Right lobe of liver (tissue), 6 donors: ENCODE measurements at regions not wholly inside any gene's neighbourhood (a gene's known extent, or its start where the extent isn't known, plus 50 kb on each side); places are given as distances from the start of the nearest gene placed in this dataset.
A peak's percentile ranks its signal among the peaks of the same experiment; 100 is the strongest.

ENCODE experiments used
- ATAC-seq, 4 donors: fragments of 200-7000 bp; cut with Tn5 transposase; one replicate each; pipeline ENCODE4 v1.9.1; 2020; ENCODE audit warnings: mild to moderate bottlenecking in 4 of 4, moderate library complexity in 4 of 4
- DNase-seq, 3 donors: peaks; one replicate each; pipeline ENCODE4 v3.0.0-alpha.2; 2020
- H3K27ac ChIP-seq, 3 donors: fragments of 200-600 bp; one replicate each; pipeline ENCODE4 v1.8.0; 2022
- H3K27me3 ChIP-seq, 2 donors: fragments of 200-600 bp; one replicate each; pipeline ENCODE4 v1.8.0; 2022
- H3K36me3 ChIP-seq, 4 donors: fragments of 200-600 bp; sonication (generic) in 1 of 4; one replicate each; pipeline versions ENCODE4 v1.5.1 to v1.8.0; 2017 to 2022; ENCODE audit warnings: control low read depth in 1 of 4
- H3K4me1 ChIP-seq, 4 donors: fragments of 200-600 bp; sonication (generic) in 1 of 4; one replicate each; pipeline versions ENCODE4 v1.5.1 to v1.8.0; 2017 to 2022; ENCODE audit warnings: control low read depth in 1 of 4
- H3K4me3 ChIP-seq, 3 donors: fragments of 200-600 bp; one replicate each; pipeline ENCODE4 v1.8.0; 2022
- H3K9me3 ChIP-seq, 4 donors: fragments of 200-600 bp; sonication (generic) in 1 of 4; one replicate each; pipeline versions ENCODE4 v1.5.1 to v1.8.0; 2017 to 2022; ENCODE audit warnings: control low read depth in 1 of 4
- CTCF ChIP-seq, 4 donors: fragments of 200-600 bp in 3 of 4; fragments of 450-650 bp in 1 of 4; IDR thresholded peaks; one replicate each; pipeline versions ENCODE4 v1.5.1 to v1.8.0; 2016 to 2022; ENCODE audit warnings: antibody characterized with exemption in 4 of 4, mild to moderate bottlenecking in 2 of 4
- POLR2A ChIP-seq: fragments of 450-650 bp; IDR thresholded peaks from one replicate; pipeline ENCODE4 v1.6.1; 2017; ENCODE audit warnings: antibody characterized with exemption, mild to moderate bottlenecking
- WGBS: methylation state at CpG from one replicate; pipeline ENCODE4 v1.1.6; 2018; ENCODE audit warnings: low coverage, low lambda C conversion rate; ENCODE audit not compliant: insufficient coverage; ENCODE audit errors: missing lambda C conversion rate; 5-methylcytosine and 5-hydroxymethylcytosine counted together
- intact Hi-C, 2 donors: fragments of 100-400 bp; cut with DNase I; formaldehyde crosslinking; loops; one replicate each; pipeline versions ENCODE4 v1.11.2 to v1.14.1; 2022
- donor health status: DM: no; HTN: yes; CAD: no.
- donor health status: DM: no; HTN: no; CAD: no.
- donor health status: DM: no; HTN: no; CAD: no.
- donor health status: DM: no; HTN: yes; CAD: no.
- donor health status: DM: no; HTN: yes; CAD: no.

GRCh38 chr2:157932480-157933159 lies 56.5 kb upstream of the ACVR1 start:
- WGBS = 38% methylated on average over 10 of the region's 10 CpGs
- DNase-seq (no peak), ATAC-seq (peak in 1 of 4 donors; percentile 46)
- peaks cover 0 to 16% (median 5%) of the 10 kb centered on the region in 4 donors for H3K4me1 ChIP-seq
- H3K36me3 ChIP-seq = no peaks in the 10 kb centered on the region
- H3K9me3 ChIP-seq = no peaks in the 10 kb centered on the region
- H3K27ac ChIP-seq = peak overlapping the region in 1 of 3 donors; percentile 2
- H3K4me3 ChIP-seq = no peak overlapping the region
- intact Hi-C loops = no loop called here
- H3K27me3 ChIP-seq = no peaks in the 10 kb centered on the region
- TF ChIP-seq POLR2A = no peak
- no peak for TF ChIP-seq CTCF (IDR thresholded peaks at IDR 0.05)

DNA sequence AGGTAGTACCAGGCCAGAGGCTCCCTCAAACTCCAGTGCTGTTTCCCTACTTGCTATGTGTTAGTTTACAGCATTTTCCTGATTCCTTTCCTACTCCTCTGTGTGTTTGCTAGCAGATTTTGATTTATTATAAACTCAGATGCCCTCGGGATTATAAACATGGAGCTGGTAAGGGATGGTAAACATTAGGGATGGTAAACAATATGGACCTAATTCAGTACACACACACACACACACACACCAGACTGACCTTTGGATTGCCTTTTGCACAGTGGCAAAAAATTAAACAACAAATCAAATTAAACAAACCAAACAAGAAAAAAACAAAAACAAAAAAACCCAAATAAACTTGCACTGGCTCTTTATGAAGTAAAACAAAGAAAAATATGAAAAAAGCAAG lies 55.4 kb upstream of the ACVR1 start:
- intact Hi-C loops = no loop called here

GRCh38 chr2:157930728-157931127 lies 54.6 kb upstream of the ACVR1 start:
- DNase-seq (no peak), ATAC-seq (no peak)
- H3K27me3 ChIP-seq = no peaks in the 10 kb centered on the region
- TF ChIP-seq POLR2A (no peak), CTCF (IDR thresholded peaks at IDR 0.05) (no peak)
- WGBS = 60% methylated on average over 2 of the region's 2 CpGs
- H3K4me3 ChIP-seq = no peak overlapping the region
- H3K36me3 ChIP-seq = no peaks in the 10 kb centered on the region
- H3K27ac ChIP-seq = no peak overlapping the region
- intact Hi-C loops = no loop called here
- no peaks in the 10 kb centered on the region for H3K9me3 ChIP-seq
- peaks cover 0 to 16% (median 5%) of the 10 kb centered on the region in 4 donors for H3K4me1 ChIP-seq

More for the DNA sequence above, 55.4 kb upstream of the ACVR1 start:
- H3K4me3 ChIP-seq = no peak overlapping the region
- no peaks in the 10 kb centered on the region for H3K36me3 ChIP-seq
- DNase-seq (no peak), ATAC-seq (peak; percentile 91 to 96 (median 92))
- peaks cover 0 to 16% (median 5%) of the 10 kb centered on the region in 4 donors for H3K4me1 ChIP-seq
- peak overlapping the region in 2 of 3 donors; percentile 40 to 73 for H3K27ac ChIP-seq
- TF ChIP-seq POLR2A = no peak
- TF ChIP-seq CTCF (IDR thresholded peaks at IDR 0.05) = no peak
- 33% methylated on average over 1 of the region's 1 CpG for WGBS
- no peaks in the 10 kb centered on the region for H3K27me3 ChIP-seq
- no peaks in the 10 kb centered on the region for H3K9me3 ChIP-seq

GRCh38 chr2:157929871-157930667 lies 53.9 kb upstream of the ACVR1 start:
- no peak for TF ChIP-seq POLR2A
- no peak for TF ChIP-seq CTCF (IDR thresholded peaks at IDR 0.05)
- H3K27me3 ChIP-seq = no peaks in the 10 kb centered on the region
- ATAC-seq (no peak), DNase-seq (no peak)
- WGBS = 74% methylated on average over 5 of the region's 5 CpGs
- intact Hi-C loops = no loop called here
- no peak overlapping the region for H3K27ac ChIP-seq
- H3K4me1 ChIP-seq = peaks cover 0 to 16% (median 5%) of the 10 kb centered on the region in 4 donors
- no peak overlapping the region for H3K4me3 ChIP-seq
- H3K36me3 ChIP-seq = no peaks in the 10 kb centered on the region
- H3K9me3 ChIP-seq = no peaks in the 10 kb centered on the region
